OCI-LY7 (cell line): ENCODE measurements at regions not wholly inside any gene's neighbourhood (a gene's known extent, or its start where the extent isn't known, plus 50 kb on each side); places are given as distances from the start of the nearest gene placed in this dataset.

Source experiments
- BruUV-seq: library from RNA; stranded (reverse); fragments of 400-500 nt; replicated peaks from 2 replicates; lab custom pipeline; 2021; lab: Mats Ljungman, UMichigan
- CTCF ChIA-PET: fragments of 300-600 bp; sonication (Branson Sonifier 250); formaldehyde crosslinking; loops from one replicate; lab custom pipeline; 2022; ENCODE audit warnings: antibody characterized with exemption; ENCODE audit not compliant: unreplicated experiment; lab: Charles Lee
- POLR2A ChIA-PET: fragments of 300-600 bp; sonication (Branson Sonifier 250); formaldehyde crosslinking; loops from one replicate; lab custom pipeline; 2022; ENCODE audit warnings: antibody characterized with exemption; lab: Charles Lee
- DNase-seq: peaks from one replicate; pipeline ENCODE4 v3.0.0-alpha.2; 2015; ENCODE audit warnings: low spot score
- H2AFZ ChIP-seq: fragments of 200-600 bp; sonication (generic), shearing (Covaris generic); 2 replicates; pipeline ENCODE4 v1.6.1; 2014; ENCODE audit warnings: mild to moderate bottlenecking, antibody characterized with exemption, low read length, moderate library complexity
- H3K27ac ChIP-seq: fragments of 200-600 bp; sonication (generic); 2 replicates; pipeline ENCODE4 v1.5.1; 2014; ENCODE audit warnings: mixed run types, low read depth, mild to moderate bottlenecking, moderate library complexity, low read length, inconsistent platforms; ENCODE audit not compliant: poor library complexity, severe bottlenecking
- H3K36me3 ChIP-seq: fragments of 200-600 bp; sonication (generic); 2 replicates; pipeline ENCODE4 v1.6.1; 2014; ENCODE audit warnings: mild to moderate bottlenecking, antibody characterized with exemption, low read length, moderate library complexity, mixed read lengths; ENCODE audit not compliant: insufficient read depth
- H3K4me1 ChIP-seq: fragments of 200-600 bp; sonication (generic); 2 replicates; pipeline ENCODE4 v1.5.1; 2014; ENCODE audit warnings: mild to moderate bottlenecking, low read length; ENCODE audit not compliant: insufficient read depth, poor library complexity, severe bottlenecking
- H3K4me2 ChIP-seq: fragments of 200-600 bp; sonication (generic); 2 replicates; pipeline ENCODE4 v1.6.1; 2014; ENCODE audit warnings: mild to moderate bottlenecking, low read length
- H3K4me3 ChIP-seq: fragments of 200-600 bp; sonication (generic); 2 replicates; pipeline ENCODE4 v1.5.1; 2014; ENCODE audit warnings: mild to moderate bottlenecking, low read depth, low read length; ENCODE audit not compliant: poor library complexity, severe bottlenecking
- H3K79me2 ChIP-seq: fragments of 200-600 bp; sonication (generic); 2 replicates; pipeline ENCODE4 v1.6.1; 2016; ENCODE audit warnings: low read depth, mild to moderate bottlenecking, low read length, moderate library complexity, mixed read lengths; ENCODE audit not compliant: insufficient read depth
- H3K9me2 ChIP-seq: fragments of 200-600 bp; sonication (generic); 2 replicates; pipeline ENCODE4 v1.6.1; 2016; ENCODE audit warnings: mild to moderate bottlenecking, low read length, mixed read lengths; ENCODE audit not compliant: insufficient read depth
- H3K9me3 ChIP-seq: fragments of 200-600 bp; sonication (generic); 2 replicates; pipeline ENCODE4 v1.6.1; 2014; ENCODE audit warnings: mild to moderate bottlenecking, mixed run types, low read length, mixed read lengths
- H4K20me1 ChIP-seq: fragments of 200-600 bp; sonication (generic); 2 replicates; pipeline ENCODE4 v1.6.1; 2014; ENCODE audit warnings: mild to moderate bottlenecking, antibody characterized with exemption, low read length, moderate library complexity, mixed read lengths; ENCODE audit not compliant: insufficient read depth
- EZH2phosphoT487 ChIP-seq: fragments of 200-600 bp; sonication (generic); IDR thresholded peaks from 2 replicates; pipeline ENCODE4 v1.6.1; 2018; ENCODE audit warnings: low read depth, borderline replicate concordance, mild to moderate bottlenecking, mixed run types, antibody characterized with exemption, low read length, moderate library complexity, mixed read lengths
- intact Hi-C: fragments of 100-400 bp; cut with micrococcal nuclease; formaldehyde crosslinking; loops from one replicate; pipeline ENCODE4 v1.10.0; 2022; ENCODE audit not compliant: unreplicated experiment
- TF ChIP-seq, protein P1 (sequence below): fragments of 200-600 bp; sonication (generic); conservative IDR thresholded peaks from 2 replicates; pipeline ENCODE4 v1.5.1; 2014; ENCODE audit warnings: mild to moderate bottlenecking, antibody characterized with exemption, low read length, moderate library complexity, mixed read lengths

DNA sequence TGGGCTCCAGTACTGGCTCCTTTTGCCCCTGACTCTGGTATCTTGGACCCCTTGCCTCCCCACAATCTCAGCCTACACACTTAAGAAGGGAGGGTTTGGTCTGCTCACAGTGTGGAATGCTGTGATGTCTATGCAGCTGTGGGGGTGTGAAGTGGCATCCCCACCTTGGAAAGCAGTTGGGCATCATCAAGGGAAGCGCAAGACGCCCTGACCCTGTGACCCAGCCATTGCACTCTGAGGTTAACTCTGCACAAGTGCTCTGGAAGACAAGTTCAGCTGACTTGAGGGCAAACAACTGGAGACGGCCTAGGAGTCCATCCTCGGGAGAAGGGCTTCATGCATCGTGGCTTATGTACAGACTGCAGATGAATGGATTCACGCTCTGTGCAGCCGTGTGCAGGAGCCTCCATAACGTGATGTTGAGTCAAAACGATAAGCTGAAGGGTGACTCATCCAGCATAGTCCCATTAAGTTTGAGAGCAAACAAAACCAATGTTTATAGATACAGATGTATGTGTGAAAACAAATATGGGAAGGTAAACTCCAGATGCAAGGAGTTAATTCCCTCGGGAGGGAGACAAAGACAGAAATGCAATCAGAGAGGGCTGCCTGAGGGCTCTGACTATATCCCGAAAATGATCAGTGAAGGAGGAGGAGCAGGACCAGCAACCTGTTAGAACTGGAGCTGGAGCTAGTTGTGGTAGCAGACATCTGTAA lies 86.8 kb downstream of the LSM3 start:
- no peaks in the 10 kb centered on the region for H3K79me2 ChIP-seq
- no peak overlapping the region for H3K4me2 ChIP-seq
- H3K4me1 ChIP-seq: no peaks in the 10 kb centered on the region
- DNase-seq: no peak
- POLR2A ChIA-PET: no interaction called here
- H3K36me3 ChIP-seq: no peaks in the 10 kb centered on the region
- CTCF ChIA-PET: interaction anchor here (0.6 to 0.7 kb wide), 2 partner anchors 14 to 69 kb away, joined by 3 read pairs; no protein-coding TSS in a partner anchor
- no peak overlapping the region for H3K4me3 ChIP-seq
- TF ChIP-seq, protein P1, sequence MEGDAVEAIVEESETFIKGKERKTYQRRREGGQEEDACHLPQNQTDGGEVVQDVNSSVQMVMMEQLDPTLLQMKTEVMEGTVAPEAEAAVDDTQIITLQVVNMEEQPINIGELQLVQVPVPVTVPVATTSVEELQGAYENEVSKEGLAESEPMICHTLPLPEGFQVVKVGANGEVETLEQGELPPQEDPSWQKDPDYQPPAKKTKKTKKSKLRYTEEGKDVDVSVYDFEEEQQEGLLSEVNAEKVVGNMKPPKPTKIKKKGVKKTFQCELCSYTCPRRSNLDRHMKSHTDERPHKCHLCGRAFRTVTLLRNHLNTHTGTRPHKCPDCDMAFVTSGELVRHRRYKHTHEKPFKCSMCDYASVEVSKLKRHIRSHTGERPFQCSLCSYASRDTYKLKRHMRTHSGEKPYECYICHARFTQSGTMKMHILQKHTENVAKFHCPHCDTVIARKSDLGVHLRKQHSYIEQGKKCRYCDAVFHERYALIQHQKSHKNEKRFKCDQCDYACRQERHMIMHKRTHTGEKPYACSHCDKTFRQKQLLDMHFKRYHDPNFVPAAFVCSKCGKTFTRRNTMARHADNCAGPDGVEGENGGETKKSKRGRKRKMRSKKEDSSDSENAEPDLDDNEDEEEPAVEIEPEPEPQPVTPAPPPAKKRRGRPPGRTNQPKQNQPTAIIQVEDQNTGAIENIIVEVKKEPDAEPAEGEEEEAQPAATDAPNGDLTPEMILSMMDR: no peak
- no peak for TF ChIP-seq EZH2phosphoT487
- H2AFZ ChIP-seq: no peak overlapping the region
- intact Hi-C loops: no loop called here
- BruUV-seq: no TSS peak
- no peaks in the 10 kb centered on the region for H3K9me3 ChIP-seq
- H4K20me1 ChIP-seq: no peaks in the 10 kb centered on the region
- no peak overlapping the region for H3K27ac ChIP-seq
- no peaks in the 10 kb centered on the region for H3K9me2 ChIP-seq

DNA sequence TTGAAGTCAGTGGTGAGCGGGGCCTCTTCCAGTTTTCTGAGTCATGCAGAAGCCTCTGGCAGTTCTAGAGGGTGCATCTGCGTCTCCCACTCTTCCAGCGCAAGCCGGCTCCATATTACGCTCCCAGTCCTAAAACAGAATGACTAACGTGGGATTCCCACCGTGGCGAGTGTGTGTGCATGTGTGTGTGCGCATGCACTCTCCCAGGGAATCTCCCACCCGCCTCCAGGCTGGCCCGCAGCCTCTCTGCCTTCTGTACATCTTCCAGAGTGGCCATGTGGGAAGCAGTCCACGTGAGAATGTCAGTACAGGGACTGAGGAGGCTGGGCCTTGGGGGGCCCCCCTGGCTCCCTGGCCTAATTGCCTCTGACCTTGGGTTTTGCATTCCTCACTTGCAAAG lies 87.7 kb downstream of the LSM3 start:
- no peak overlapping the region for H3K4me2 ChIP-seq
- no peaks in the 10 kb centered on the region for H4K20me1 ChIP-seq
- DNase-seq: no peak
- BruUV-seq: no TSS peak
- H3K4me1 ChIP-seq: no peaks in the 10 kb centered on the region
- no peaks in the 10 kb centered on the region for H3K9me2 ChIP-seq
- no peaks in the 10 kb centered on the region for H3K36me3 ChIP-seq
- TF ChIP-seq, protein P1: no peak
- no peak for TF ChIP-seq EZH2phosphoT487
- ChIA-PET POLR2A (no interaction called here), CTCF (no interaction called here)
- H3K27ac ChIP-seq: no peak overlapping the region
- H3K9me3 ChIP-seq: no peaks in the 10 kb centered on the region
- no peak overlapping the region for H3K4me3 ChIP-seq
- H3K79me2 ChIP-seq: no peaks in the 10 kb centered on the region
- H2AFZ ChIP-seq: no peak overlapping the region
- intact Hi-C loops: no loop called here

DNA sequence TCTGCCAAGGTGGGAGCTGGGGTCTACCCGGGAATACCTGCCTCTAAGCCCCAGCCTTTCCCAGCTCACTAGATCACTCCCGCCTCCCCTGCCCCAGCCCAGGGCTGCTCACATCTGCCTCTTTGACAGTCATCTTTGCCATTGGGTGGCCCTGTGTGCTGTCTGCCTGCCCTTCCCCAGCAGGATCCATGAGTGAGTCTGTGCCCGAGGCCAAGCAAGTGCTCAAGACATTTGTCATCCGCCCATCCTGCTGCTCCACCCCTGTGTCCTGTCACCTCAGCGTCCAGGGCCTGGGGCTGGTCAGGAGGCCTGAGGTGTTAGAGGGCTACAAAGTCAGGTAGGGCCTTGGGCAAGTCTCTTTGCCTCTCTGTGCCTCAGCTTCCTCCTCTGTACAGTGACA lies 89.4 kb downstream of the LSM3 start:
- BruUV-seq: no TSS peak
- no peak overlapping the region for H2AFZ ChIP-seq
- H3K4me1 ChIP-seq: no peaks in the 10 kb centered on the region
- ChIA-PET POLR2A (no interaction called here), CTCF (no interaction called here)
- TF ChIP-seq, protein P1: no peak
- no peak for TF ChIP-seq EZH2phosphoT487
- intact Hi-C loops: no loop called here
- no peaks in the 10 kb centered on the region for H3K9me2 ChIP-seq
- no peak overlapping the region for H3K27ac ChIP-seq
- H3K79me2 ChIP-seq: no peaks in the 10 kb centered on the region
- no peak overlapping the region for H3K4me3 ChIP-seq
- H3K4me2 ChIP-seq: no peak overlapping the region
- no peaks in the 10 kb centered on the region for H4K20me1 ChIP-seq
- H3K36me3 ChIP-seq: no peaks in the 10 kb centered on the region
- no peaks in the 10 kb centered on the region for H3K9me3 ChIP-seq
- DNase-seq: no peak
